ENCODE measurements at regions not wholly inside any gene's neighbourhood (a gene's known extent, or its start where the extent isn't known, plus 50 kb on each side); places are given as distances from the start of the nearest gene placed in this dataset.

- TF ChIP-seq CTCF (IDR thresholded peaks at IDR 0.05) = no peak
- TF ChIP-seq EP300 (IDR thresholded peaks at IDR 0.05) = no peak
- no peak for TF ChIP-seq POLR2A (IDR thresholded peaks at IDR 0.05)
These were observed 112.9 kb upstream of the CNTNAP5 start for GRCh38 chr2:123912171-123912570.

All from tibial nerve (tissue), 4 donors.